ENCODE measurements at regions not wholly inside any gene's neighbourhood (a gene's known extent, or its start where the extent isn't known, plus 50 kb on each side); places are given as distances from the start of the nearest gene placed in this dataset.
"Not testable (repeated sequence)": the region's sequence is repeated elsewhere in the genome, so short reads cannot be mapped to it uniquely, and the experiment has no call there.

DNA sequence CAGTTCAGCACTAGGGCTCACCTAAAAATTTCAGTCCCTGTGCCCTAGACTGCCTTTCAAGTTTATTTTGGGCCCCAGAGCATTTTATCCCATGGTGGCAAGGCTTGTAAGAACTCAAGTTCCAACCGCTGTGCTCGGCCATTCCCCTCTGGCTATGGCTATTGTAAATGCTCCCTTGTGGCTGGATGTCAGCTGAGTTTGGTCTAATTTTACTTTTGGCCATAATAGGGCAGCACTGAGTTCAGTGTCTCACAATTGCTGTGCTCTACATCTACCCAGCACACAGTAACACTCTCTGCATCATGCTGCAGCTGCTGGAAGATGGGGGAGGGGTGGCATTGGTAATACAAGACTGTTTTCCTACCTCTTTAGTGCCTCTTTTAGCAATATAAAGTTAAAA is 210.8 kb upstream of the IRS4 start:
- Histone ChIP-seq H3K4me3 (ENCODE audit: low read length) (no peak overlapping the region), H3K9ac (ENCODE audit: low read depth, low read length) (no peak overlapping the region), H3K4me1 (ENCODE audit: control insufficient read depth, insufficient read depth, low read length) (no peaks in the 10 kb centered on the region), H3K4me2 (ENCODE audit: low read length) (no peak overlapping the region), H3K27me3 (ENCODE audit: control insufficient read depth, insufficient read depth, low read length) (no peaks in the 10 kb centered on the region), H3K36me3 (ENCODE audit: insufficient read depth, low read length) (no peaks in the 10 kb centered on the region), H3K9me3 (replicated peaks; ENCODE audit: low read length) (peaks cover 5% of the 10 kb centered on the region)

DNA sequence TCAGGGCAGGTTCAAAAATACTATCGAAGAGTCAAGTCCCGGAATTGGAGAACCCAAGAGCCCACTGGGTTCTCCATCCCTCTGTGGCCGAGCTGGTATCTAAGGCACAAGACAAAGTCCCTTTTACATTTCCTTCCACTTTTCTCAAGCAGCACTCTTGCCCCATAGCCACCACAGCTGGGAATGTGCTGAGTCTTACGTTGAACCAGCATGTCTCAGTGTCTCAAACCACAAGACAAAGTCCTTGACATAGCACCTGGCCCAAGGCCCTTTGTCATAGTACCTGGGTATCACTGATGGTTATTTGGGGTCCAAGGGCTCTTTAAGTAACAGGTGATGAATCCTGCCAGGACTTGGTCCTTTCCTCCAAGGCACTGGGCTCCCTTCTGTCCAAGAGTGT is 210.2 kb upstream of the IRS4 start:
- Histone ChIP-seq H3K27me3 (ENCODE audit: control insufficient read depth, insufficient read depth, low read length) (no peaks in the 10 kb centered on the region), H3K4me3 (ENCODE audit: low read length) (no peak overlapping the region), H3K4me1 (ENCODE audit: control insufficient read depth, insufficient read depth, low read length) (no peaks in the 10 kb centered on the region), H3K4me2 (ENCODE audit: low read length) (no peak overlapping the region), H3K9ac (ENCODE audit: low read depth, low read length) (no peak overlapping the region), H3K36me3 (ENCODE audit: insufficient read depth, low read length) (no peaks in the 10 kb centered on the region), H3K9me3 (replicated peaks; ENCODE audit: low read length) (peaks cover 5% of the 10 kb centered on the region)

GRCh38 chrX:108945883-108946523 is 209.6 kb upstream of the IRS4 start:
- Histone ChIP-seq H3K9me3 (replicated peaks; ENCODE audit: low read length) (peaks cover 5% of the 10 kb centered on the region), H3K4me3 (ENCODE audit: low read length) (no peak overlapping the region), H3K4me1 (ENCODE audit: control insufficient read depth, insufficient read depth, low read length) (no peaks in the 10 kb centered on the region), H3K9ac (ENCODE audit: low read depth, low read length) (no peak overlapping the region), H3K36me3 (ENCODE audit: insufficient read depth, low read length) (no peaks in the 10 kb centered on the region), H3K4me2 (ENCODE audit: low read length) (no peak overlapping the region), H3K27me3 (ENCODE audit: control insufficient read depth, insufficient read depth, low read length) (no peaks in the 10 kb centered on the region)

- Histone ChIP-seq H3K36me3 (ENCODE audit: insufficient read depth, low read length) (no peaks in the 10 kb centered on the region), H3K9ac (ENCODE audit: low read depth, low read length) (no peak overlapping the region), H3K4me1 (ENCODE audit: control insufficient read depth, insufficient read depth, low read length) (no peaks in the 10 kb centered on the region), H3K4me2 (ENCODE audit: low read length) (no peak overlapping the region), H3K4me3 (ENCODE audit: low read length) (no peak overlapping the region), H3K9me3 (replicated peaks; ENCODE audit: low read length) (peaks cover 2% of the 10 kb centered on the region), H3K27me3 (ENCODE audit: control insufficient read depth, insufficient read depth, low read length) (peaks cover 4% of the 10 kb centered on the region)
Observed at GRCh38 chrX:108914791-108915190, 178.4 kb upstream of the IRS4 start.

DNA sequence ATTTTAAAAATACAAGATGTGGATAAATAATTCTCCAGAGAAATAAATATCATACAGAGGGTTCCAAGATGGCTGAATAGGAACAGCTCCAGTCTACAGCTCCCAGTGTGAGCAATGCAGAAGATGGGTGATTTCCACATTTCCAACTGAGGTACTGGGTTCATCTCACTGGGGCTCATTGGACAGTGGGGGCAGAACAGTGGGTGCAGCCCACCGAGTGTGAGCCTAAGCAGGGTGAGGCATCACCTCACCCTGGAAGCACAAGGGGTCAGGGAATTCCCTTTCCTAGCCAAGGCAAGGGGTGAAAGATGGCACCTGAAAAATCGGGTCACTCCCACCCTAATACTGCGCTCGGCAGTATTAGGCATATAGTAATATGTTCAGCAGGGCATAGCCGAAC is 167.5 kb upstream of the IRS4 start:
- not testable (repeated sequence) for H3K9ac ChIP-seq (ENCODE audit: low read depth, low read length); H3K36me3 ChIP-seq (ENCODE audit: insufficient read depth, low read length); H3K4me3 ChIP-seq (ENCODE audit: low read length); H3K4me2 ChIP-seq (ENCODE audit: low read length); H3K27me3 ChIP-seq (ENCODE audit: control insufficient read depth, insufficient read depth, low read length); H3K4me1 ChIP-seq (ENCODE audit: control insufficient read depth, insufficient read depth, low read length); H3K9me3 ChIP-seq (replicated peaks; ENCODE audit: low read length)

- no peak overlapping the region for H3K9ac ChIP-seq (ENCODE audit: low read depth, low read length)
Observed at GRCh38 chrX:108900333-108900732, 164.0 kb upstream of the IRS4 start.

DNA sequence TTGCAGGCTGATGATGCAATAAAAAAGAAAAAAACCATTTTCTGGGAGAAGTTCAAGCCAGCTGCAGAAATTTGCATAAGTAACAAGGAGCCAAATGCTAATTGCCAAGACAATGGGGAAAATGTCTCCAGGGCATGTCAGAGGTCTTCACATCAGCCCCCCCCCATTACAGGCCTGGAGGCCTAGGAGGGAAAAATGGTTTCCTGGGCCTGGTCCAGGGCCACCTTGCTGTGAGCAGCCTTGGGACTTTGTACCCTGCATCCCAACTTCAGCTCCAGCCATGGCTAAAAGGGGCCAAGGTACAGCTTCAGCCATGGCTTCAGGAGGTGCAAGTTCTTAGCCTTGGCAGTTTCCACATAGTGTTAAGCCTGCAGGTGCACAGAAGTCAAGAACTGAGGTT is 160.0 kb upstream of the IRS4 start:
- not testable (repeated sequence) for H3K9me3 ChIP-seq (replicated peaks; ENCODE audit: low read length); H3K4me3 ChIP-seq (ENCODE audit: low read length); H3K4me1 ChIP-seq (ENCODE audit: control insufficient read depth, insufficient read depth, low read length); H3K4me2 ChIP-seq (ENCODE audit: low read length); H3K9ac ChIP-seq (ENCODE audit: low read depth, low read length); H3K27me3 ChIP-seq (ENCODE audit: control insufficient read depth, insufficient read depth, low read length); H3K36me3 ChIP-seq (ENCODE audit: insufficient read depth, low read length)

More at GRCh38 chrX:108900333-108900732, 164.0 kb upstream of the IRS4 start:
- no peaks in the 10 kb centered on the region for H3K27me3 ChIP-seq (ENCODE audit: control insufficient read depth, insufficient read depth, low read length)
- H3K36me3 ChIP-seq (ENCODE audit: insufficient read depth, low read length): no peaks in the 10 kb centered on the region
- H3K4me1 ChIP-seq (ENCODE audit: control insufficient read depth, insufficient read depth, low read length): no peaks in the 10 kb centered on the region
- H3K4me3 ChIP-seq (ENCODE audit: low read length): no peak overlapping the region
- no peak overlapping the region for H3K4me2 ChIP-seq (ENCODE audit: low read length)
- H3K9me3 ChIP-seq (replicated peaks; ENCODE audit: low read length): no peaks in the 10 kb centered on the region

- Histone ChIP-seq H3K4me3 (ENCODE audit: low read length) (no peak overlapping the region), H3K4me1 (ENCODE audit: control insufficient read depth, insufficient read depth, low read length) (no peaks in the 10 kb centered on the region), H3K36me3 (ENCODE audit: insufficient read depth, low read length) (no peaks in the 10 kb centered on the region), H3K9me3 (replicated peaks; ENCODE audit: low read length) (peaks cover 4% of the 10 kb centered on the region), H3K9ac (ENCODE audit: low read depth, low read length) (no peak overlapping the region), H3K4me2 (ENCODE audit: low read length) (no peak overlapping the region), H3K27me3 (ENCODE audit: control insufficient read depth, insufficient read depth, low read length) (no peaks in the 10 kb centered on the region)
Observed at GRCh38 chrX:108892501-108892900, 156.1 kb upstream of the IRS4 start.

- H3K4me2 ChIP-seq (ENCODE audit: low read length): no peak overlapping the region
- no peaks in the 10 kb centered on the region for H3K36me3 ChIP-seq (ENCODE audit: insufficient read depth, low read length)
- H3K27me3 ChIP-seq (ENCODE audit: control insufficient read depth, insufficient read depth, low read length): no peaks in the 10 kb centered on the region
- no peaks in the 10 kb centered on the region for H3K4me1 ChIP-seq (ENCODE audit: control insufficient read depth, insufficient read depth, low read length)
- H3K4me3 ChIP-seq (ENCODE audit: low read length): no peak overlapping the region
- H3K9ac ChIP-seq (ENCODE audit: low read depth, low read length): no peak overlapping the region
- no peaks in the 10 kb centered on the region for H3K9me3 ChIP-seq (replicated peaks; ENCODE audit: low read length)
Observed at GRCh38 chrX:108875548-108875947, 139.2 kb upstream of the IRS4 start.

DNA sequence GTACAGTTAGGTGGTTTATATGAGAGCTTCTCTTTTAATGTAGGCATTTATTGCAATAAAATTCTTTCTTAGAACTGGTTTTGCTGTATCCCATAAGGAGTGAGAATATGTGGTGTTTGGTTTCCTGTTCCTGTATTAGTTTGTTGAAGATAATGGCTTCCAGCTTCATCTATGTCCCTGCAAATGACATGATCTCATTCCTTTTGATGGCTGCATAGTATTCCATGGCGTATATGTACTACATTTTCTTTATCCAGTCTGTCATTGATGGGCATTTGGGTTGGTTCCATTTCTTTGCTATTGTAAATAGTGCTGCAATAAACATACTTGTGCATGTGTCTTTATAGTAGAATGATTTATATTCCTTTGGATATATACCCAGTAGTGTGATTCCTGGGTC is 106.7 kb upstream of the IRS4 start:
- H3K27me3 ChIP-seq (ENCODE audit: control insufficient read depth, insufficient read depth, low read length); H3K36me3 ChIP-seq (ENCODE audit: insufficient read depth, low read length); H3K4me3 ChIP-seq (ENCODE audit: low read length); H3K9ac ChIP-seq (ENCODE audit: low read depth, low read length); H3K9me3 ChIP-seq (replicated peaks; ENCODE audit: low read length); H3K4me1 ChIP-seq (ENCODE audit: control insufficient read depth, insufficient read depth, low read length); H3K4me2 ChIP-seq (ENCODE audit: low read length): not testable (repeated sequence)

GRCh38 chrX:108833993-108834392 is 97.6 kb upstream of the IRS4 start:
- H3K4me2 ChIP-seq (ENCODE audit: low read length): no peak overlapping the region
- no peaks in the 10 kb centered on the region for H3K4me1 ChIP-seq (ENCODE audit: control insufficient read depth, insufficient read depth, low read length)
- H3K9me3 ChIP-seq (replicated peaks; ENCODE audit: low read length): no peaks in the 10 kb centered on the region

GRCh38 chrX:108811891-108812290 is 75.5 kb upstream of the IRS4 start:
- H3K9me3 ChIP-seq (replicated peaks; ENCODE audit: low read length): no peaks in the 10 kb centered on the region
- no peak overlapping the region for H3K4me2 ChIP-seq (ENCODE audit: low read length)
- H3K27me3 ChIP-seq (ENCODE audit: control insufficient read depth, insufficient read depth, low read length): no peaks in the 10 kb centered on the region
- no peaks in the 10 kb centered on the region for H3K4me1 ChIP-seq (ENCODE audit: control insufficient read depth, insufficient read depth, low read length)
- H3K9ac ChIP-seq (ENCODE audit: low read depth, low read length): no peak overlapping the region
- H3K4me3 ChIP-seq (ENCODE audit: low read length): no peak overlapping the region
- no peaks in the 10 kb centered on the region for H3K36me3 ChIP-seq (ENCODE audit: insufficient read depth, low read length)

More at GRCh38 chrX:108833993-108834392, 97.6 kb upstream of the IRS4 start:
- H3K27me3 ChIP-seq (ENCODE audit: control insufficient read depth, insufficient read depth, low read length): no peaks in the 10 kb centered on the region
- no peak overlapping the region for H3K4me3 ChIP-seq (ENCODE audit: low read length)
- H3K9ac ChIP-seq (ENCODE audit: low read depth, low read length): no peak overlapping the region
- H3K36me3 ChIP-seq (ENCODE audit: insufficient read depth, low read length): no peaks in the 10 kb centered on the region
